ENCODE measurements at regions not wholly inside any gene's neighbourhood (a gene's known extent, or its start where the extent isn't known, plus 50 kb on each side); places are given as distances from the start of the nearest gene placed in this dataset.

DNA sequence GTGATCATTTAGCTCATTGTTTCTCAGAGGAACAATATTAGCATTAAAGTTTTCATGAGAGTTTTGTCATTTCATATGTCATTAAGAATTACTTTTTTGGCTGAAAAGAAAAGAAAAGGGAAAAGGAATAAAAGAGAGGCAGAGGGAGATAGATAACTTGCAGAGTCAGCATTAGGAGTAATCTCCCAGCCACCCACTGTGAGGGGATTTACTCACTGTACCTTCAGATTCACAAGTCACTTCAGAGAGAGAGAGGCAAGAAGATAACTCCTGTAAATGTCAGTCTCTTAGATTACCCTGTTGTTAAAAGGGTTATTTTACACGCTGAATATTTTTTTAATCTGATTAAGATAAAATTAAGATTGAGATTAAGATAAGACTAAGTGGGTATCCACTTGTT, 125.2 kb downstream of the POU4F1 start:
- no peak for TF ChIP-seq CTCF (IDR thresholded peaks at IDR 0.05)
- TF ChIP-seq EZH2phosphoT487 (IDR thresholded peaks at IDR 0.05): no peak

All from neural progenitor cell (in vitro differentiated cells).